SK-N-MC (cell line): ENCODE measurements at regions not wholly inside any gene's neighbourhood (a gene's known extent, or its start where the extent isn't known, plus 50 kb on each side); places are given as distances from the start of the nearest gene placed in this dataset.

Experiments
- EZH2 ChIP-seq: fragments of 200-600 bp; sonication (generic); IDR thresholded peaks from one replicate; pipeline ENCODE4 v1.6.1; 2017; ENCODE audit warnings: antibody characterized with exemption
- FOXP2 ChIP-seq: optimal IDR thresholded peaks from 2 replicates; pipeline ENCODE3; 2011; ENCODE audit warnings: mild to moderate bottlenecking, moderate library complexity; ENCODE audit not compliant: insufficient read depth; ENCODE audit errors: extremely low read length, control extremely low read depth
- POLR2AphosphoS5 ChIP-seq: IDR thresholded peaks from 2 replicates; pipeline ENCODE4 v1.6.1; 2012; ENCODE audit warnings: mild to moderate bottlenecking, low read depth, low read length, borderline replicate concordance

DNA sequence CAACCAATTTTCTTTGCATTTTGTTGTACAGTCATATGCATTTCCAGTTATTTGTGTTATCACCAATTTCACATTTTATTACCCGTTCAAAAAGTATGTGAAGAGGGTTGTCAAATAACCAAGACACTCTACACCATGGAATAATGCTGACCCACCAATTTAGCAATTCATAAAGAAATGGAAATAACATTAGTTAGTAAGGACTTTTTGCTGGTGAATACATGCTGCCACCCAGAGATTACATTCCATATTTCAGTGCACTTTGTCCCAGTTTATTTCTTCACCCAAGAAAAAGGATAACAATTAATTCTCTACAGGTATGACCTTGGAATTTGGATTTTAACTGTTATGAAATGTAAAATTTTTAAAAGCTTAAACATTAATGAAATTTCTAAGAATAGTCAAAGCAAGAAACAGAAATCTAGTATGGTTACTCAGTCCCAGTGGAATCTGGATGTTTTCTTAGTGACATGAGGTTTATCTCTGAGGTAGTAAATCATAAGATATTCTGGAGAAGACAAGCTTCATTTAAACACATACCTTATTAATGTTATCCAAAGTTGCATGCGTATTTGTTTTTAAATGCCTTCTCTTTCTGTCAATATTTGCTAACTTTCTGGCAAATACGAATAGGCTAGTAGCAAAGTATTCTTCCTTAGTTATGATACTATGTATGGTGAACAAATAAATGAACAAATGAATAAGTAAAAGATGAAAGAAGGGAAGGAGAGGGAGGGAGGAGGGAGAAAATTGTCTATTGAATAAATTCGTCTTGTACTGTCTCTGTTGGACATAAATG is 100.6 kb downstream of the CETN3 start:
- no peak for TF ChIP-seq EZH2
- no peak for TF ChIP-seq FOXP2
- TF ChIP-seq POLR2AphosphoS5: no peak
